Activated CD4-positive, alpha-beta T cell treated with anti-CD3 and anti-CD28 coated beads, Interleukin-2, amount 10 ng/mL, durations not matched to agents 7 days and 5 days (primary cell): ENCODE measurements at regions not wholly inside any gene's neighbourhood (a gene's known extent, or its start where the extent isn't known, plus 50 kb on each side); places are given as distances from the start of the nearest gene placed in this dataset.

Source experiments
- CTCF ChIA-PET: fragments of 350-600 bp; sonication (Branson Sonifier 250); formaldehyde crosslinking; loops from one replicate; lab custom pipeline; 2021; ENCODE audit warnings: antibody characterized with exemption; lab: Charles Lee
- POLR2A ChIA-PET: fragments of 350-600 bp; sonication (Branson Sonifier 250); formaldehyde crosslinking; loops from one replicate; lab custom pipeline; 2021; ENCODE audit warnings: antibody characterized with exemption; lab: Charles Lee
- DNase-seq: peaks from one replicate; pipeline ENCODE4 v3.0.0-alpha.2; 2020
- H3K27ac Mint-ChIP-seq: one replicate; pipeline ENCODE4 v1.8.0; 2021; ENCODE audit warnings: mild to moderate bottlenecking, moderate library complexity, mixed read lengths
- H3K27me3 Mint-ChIP-seq: one replicate; pipeline ENCODE4 v1.8.0; 2021; ENCODE audit warnings: mixed read lengths
- H3K36me3 Mint-ChIP-seq: one replicate; pipeline ENCODE4 v1.8.0; 2021; ENCODE audit warnings: low read depth, mixed read lengths
- H3K4me1 Mint-ChIP-seq: one replicate; pipeline ENCODE4 v1.8.0; 2021; ENCODE audit warnings: mixed read lengths
- H3K4me3 Mint-ChIP-seq: one replicate; pipeline ENCODE4 v1.8.0; 2021; ENCODE audit warnings: mild to moderate bottlenecking, moderate library complexity, mixed read lengths
- H3K9me3 Mint-ChIP-seq: one replicate; pipeline ENCODE4 v1.8.0; 2021; ENCODE audit warnings: mixed read lengths

GRCh38 chr6:155955038-155955437 is 499.4 kb upstream of the NOX3 start:
- no peak for DNase-seq
- ChIA-PET CTCF (no interaction called here), POLR2A (no interaction called here)
- Mint-ChIP-seq H3K36me3 (no peaks in the 10 kb centered on the region), H3K27me3 (no peaks in the 10 kb centered on the region), H3K4me3 (no peak overlapping the region), H3K4me1 (no peaks in the 10 kb centered on the region), H3K27ac (no peak overlapping the region), H3K9me3 (no peaks in the 10 kb centered on the region)

GRCh38 chr6:155954149-155954548 is 498.5 kb upstream of the NOX3 start:
- Mint-ChIP-seq H3K4me3 (no peak overlapping the region), H3K36me3 (no peaks in the 10 kb centered on the region), H3K4me1 (no peaks in the 10 kb centered on the region), H3K27ac (no peak overlapping the region), H3K27me3 (no peaks in the 10 kb centered on the region), H3K9me3 (no peaks in the 10 kb centered on the region)
- no peak for DNase-seq
- POLR2A ChIA-PET = no interaction called here
- CTCF ChIA-PET = interaction anchor here (0.6 kb wide), 1 partner anchor 21 kb away, joined by 3 read pairs; no protein-coding TSS in a partner anchor

GRCh38 chr6:155949256-155949655 is 493.6 kb upstream of the NOX3 start:
- H3K4me1 Mint-ChIP-seq = no peaks in the 10 kb centered on the region
- H3K9me3 Mint-ChIP-seq = peaks cover 10% of the 10 kb centered on the region
- ChIA-PET POLR2A (no interaction called here), CTCF (no interaction called here)
- no peak overlapping the region for H3K27ac Mint-ChIP-seq
- H3K36me3 Mint-ChIP-seq = no peaks in the 10 kb centered on the region
- H3K27me3 Mint-ChIP-seq = no peaks in the 10 kb centered on the region
- H3K4me3 Mint-ChIP-seq = no peak overlapping the region
- no peak for DNase-seq

GRCh38 chr6:155946860-155947259 is 491.2 kb upstream of the NOX3 start:
- ChIA-PET CTCF (no interaction called here), POLR2A (no interaction called here)
- Mint-ChIP-seq H3K4me3 (no peak overlapping the region), H3K9me3 (peaks cover 13% of the 10 kb centered on the region), H3K27ac (no peak overlapping the region), H3K4me1 (no peaks in the 10 kb centered on the region), H3K27me3 (no peaks in the 10 kb centered on the region), H3K36me3 (no peaks in the 10 kb centered on the region)
- DNase-seq = no peak

- no peaks in the 10 kb centered on the region for H3K4me1 Mint-ChIP-seq
- H3K4me3 Mint-ChIP-seq = no peak overlapping the region
- no peaks in the 10 kb centered on the region for H3K36me3 Mint-ChIP-seq
- CTCF ChIA-PET = interaction anchor here (0.6 kb wide), 1 partner anchor 36 kb away, joined by 4 read pairs; no protein-coding TSS in a partner anchor
- peaks cover 19% of the 10 kb centered on the region for H3K9me3 Mint-ChIP-seq
- H3K27me3 Mint-ChIP-seq = no peaks in the 10 kb centered on the region
- POLR2A ChIA-PET = no interaction called here
- no peak overlapping the region for H3K27ac Mint-ChIP-seq
- DNase-seq = no peak
Observed at GRCh38 chr6:155943635-155944034, 488.0 kb upstream of the NOX3 start.

- POLR2A ChIA-PET = no interaction called here
- no peaks in the 10 kb centered on the region for H3K4me1 Mint-ChIP-seq
- no peaks in the 10 kb centered on the region for H3K27me3 Mint-ChIP-seq
- H3K36me3 Mint-ChIP-seq = no peaks in the 10 kb centered on the region
- no peak overlapping the region for H3K4me3 Mint-ChIP-seq
- DNase-seq = no peak
- no peak overlapping the region for H3K27ac Mint-ChIP-seq
- CTCF ChIA-PET = no interaction called here
- peaks cover 17% of the 10 kb centered on the region for H3K9me3 Mint-ChIP-seq
Observed at GRCh38 chr6:155939253-155939652, 483.6 kb upstream of the NOX3 start.

- H3K4me3 Mint-ChIP-seq = no peak overlapping the region
- H3K9me3 Mint-ChIP-seq = peaks cover 17% of the 10 kb centered on the region
- no peaks in the 10 kb centered on the region for H3K4me1 Mint-ChIP-seq
- no peak for DNase-seq
- H3K36me3 Mint-ChIP-seq = no peaks in the 10 kb centered on the region
- CTCF ChIA-PET = interaction anchor here (0.6 to 1.2 kb wide), 2 partner anchors 14 to 48 kb away, joined by 3 to 4 read pairs; no protein-coding TSS in a partner anchor
- POLR2A ChIA-PET = no interaction called here
- H3K27me3 Mint-ChIP-seq = no peaks in the 10 kb centered on the region
- H3K27ac Mint-ChIP-seq = no peak overlapping the region
Observed at GRCh38 chr6:155936551-155936950, 480.9 kb upstream of the NOX3 start.

GRCh38 chr6:155936127-155936526 is 480.5 kb upstream of the NOX3 start:
- no peaks in the 10 kb centered on the region for H3K4me1 Mint-ChIP-seq
- POLR2A ChIA-PET = no interaction called here
- DNase-seq = no peak
- CTCF ChIA-PET = no interaction called here
- H3K27ac Mint-ChIP-seq = no peak overlapping the region
- H3K36me3 Mint-ChIP-seq = no peaks in the 10 kb centered on the region
- H3K9me3 Mint-ChIP-seq = peaks cover 15% of the 10 kb centered on the region
- H3K4me3 Mint-ChIP-seq = no peak overlapping the region
- H3K27me3 Mint-ChIP-seq = no peaks in the 10 kb centered on the region

- Mint-ChIP-seq H3K4me1 (no peaks in the 10 kb centered on the region), H3K27ac (no peak overlapping the region), H3K9me3 (peaks cover 3% of the 10 kb centered on the region), H3K4me3 (no peak overlapping the region), H3K36me3 (no peaks in the 10 kb centered on the region), H3K27me3 (no peaks in the 10 kb centered on the region)
- POLR2A ChIA-PET = no interaction called here
- DNase-seq = no peak
- CTCF ChIA-PET = no interaction called here
Observed at GRCh38 chr6:155916846-155917624, 461.4 kb upstream of the NOX3 start.

GRCh38 chr6:155915651-155916050 is 460.0 kb upstream of the NOX3 start:
- H3K9me3 Mint-ChIP-seq = peaks cover 8% of the 10 kb centered on the region
- no peak for DNase-seq
- no peaks in the 10 kb centered on the region for H3K36me3 Mint-ChIP-seq
- H3K4me1 Mint-ChIP-seq = no peaks in the 10 kb centered on the region
- H3K27me3 Mint-ChIP-seq = no peaks in the 10 kb centered on the region
- no peak overlapping the region for H3K4me3 Mint-ChIP-seq
- CTCF ChIA-PET = no interaction called here
- H3K27ac Mint-ChIP-seq = no peak overlapping the region
- POLR2A ChIA-PET = no interaction called here

GRCh38 chr6:155913816-155914215 is 458.2 kb upstream of the NOX3 start:
- DNase-seq = no peak
- Mint-ChIP-seq H3K4me1 (no peaks in the 10 kb centered on the region), H3K9me3 (peaks cover 15% of the 10 kb centered on the region), H3K4me3 (no peak overlapping the region), H3K36me3 (no peaks in the 10 kb centered on the region), H3K27me3 (no peaks in the 10 kb centered on the region), H3K27ac (no peak overlapping the region)
- ChIA-PET POLR2A (no interaction called here), CTCF (no interaction called here)

- no peak overlapping the region for H3K27ac Mint-ChIP-seq
- ChIA-PET POLR2A (no interaction called here), CTCF (no interaction called here)
- no peaks in the 10 kb centered on the region for H3K27me3 Mint-ChIP-seq
- no peaks in the 10 kb centered on the region for H3K4me1 Mint-ChIP-seq
- no peaks in the 10 kb centered on the region for H3K36me3 Mint-ChIP-seq
- DNase-seq = no peak
- no peak overlapping the region for H3K4me3 Mint-ChIP-seq
- peaks cover 20% of the 10 kb centered on the region for H3K9me3 Mint-ChIP-seq
Observed at GRCh38 chr6:155909710-155910109, 454.1 kb upstream of the NOX3 start.

- H3K27ac Mint-ChIP-seq = no peak overlapping the region
- H3K4me3 Mint-ChIP-seq = no peak overlapping the region
- ChIA-PET POLR2A (interaction anchor here (0.7 kb wide), 1 partner anchor 9 kb away, joined by 3 read pairs; no protein-coding TSS in a partner anchor), CTCF (no interaction called here)
- H3K4me1 Mint-ChIP-seq = no peaks in the 10 kb centered on the region
- DNase-seq = no peak
- peaks cover 2% of the 10 kb centered on the region for H3K9me3 Mint-ChIP-seq
- no peaks in the 10 kb centered on the region for H3K36me3 Mint-ChIP-seq
- no peaks in the 10 kb centered on the region for H3K27me3 Mint-ChIP-seq
Observed at GRCh38 chr6:155895641-155896040, 440.0 kb upstream of the NOX3 start.

GRCh38 chr6:155894758-155895157 is 439.1 kb upstream of the NOX3 start:
- ChIA-PET POLR2A (interaction anchor here (0.5 kb wide), 1 partner anchor 316 kb away, joined by 3 read pairs; no protein-coding TSS in a partner anchor), CTCF (no interaction called here)
- Mint-ChIP-seq H3K4me3 (no peak overlapping the region), H3K4me1 (no peaks in the 10 kb centered on the region), H3K27ac (no peak overlapping the region), H3K27me3 (no peaks in the 10 kb centered on the region), H3K9me3 (peaks cover 4% of the 10 kb centered on the region), H3K36me3 (no peaks in the 10 kb centered on the region)
- DNase-seq = no peak
